NCI-H1417 treated with DMSO at 0.1 percent for 48 hours (cell line): ENCODE measurements at regions not wholly inside any gene's neighbourhood (a gene's known extent, or its start where the extent isn't known, plus 50 kb on each side); places are given as distances from the start of the nearest gene placed in this dataset.
"Not testable (repeated sequence)": the region's sequence is repeated elsewhere in the genome, so short reads cannot be mapped to it uniquely, and the experiment has no call there.

Experiments used
- DNase-seq: peaks from one replicate; lab custom pipeline; 2025; lab: John Stamatoyannopoulos, UW

- DNase-seq: no peak
These were observed 123.6 kb upstream of the TNPO1 start for GRCh38 chr5:72692651-72693442.

- DNase-seq: no peak
These were observed 124.2 kb upstream of the TNPO1 start for GRCh38 chr5:72692231-72692637.

- no peak for DNase-seq
These were observed 124.7 kb upstream of the TNPO1 start for GRCh38 chr5:72691751-72692150.

- no peak for DNase-seq
These were observed 127.5 kb upstream of the TNPO1 start for GRCh38 chr5:72688916-72689315.

GRCh38 chr5:72687288-72687687, 129.2 kb upstream of the TNPO1 start:
- DNase-seq: no peak

- DNase-seq: no peak
These were observed 133.9 kb upstream of the TNPO1 start for GRCh38 chr5:72682561-72682960.

GRCh38 chr5:72681781-72682180, 134.7 kb upstream of the TNPO1 start:
- DNase-seq: no peak

GRCh38 chr5:72677447-72677846, 139.0 kb upstream of the TNPO1 start:
- no peak for DNase-seq

- DNase-seq: not testable (repeated sequence)
These were observed 139.6 kb upstream of the TNPO1 start for GRCh38 chr5:72676831-72677230.

DNA sequence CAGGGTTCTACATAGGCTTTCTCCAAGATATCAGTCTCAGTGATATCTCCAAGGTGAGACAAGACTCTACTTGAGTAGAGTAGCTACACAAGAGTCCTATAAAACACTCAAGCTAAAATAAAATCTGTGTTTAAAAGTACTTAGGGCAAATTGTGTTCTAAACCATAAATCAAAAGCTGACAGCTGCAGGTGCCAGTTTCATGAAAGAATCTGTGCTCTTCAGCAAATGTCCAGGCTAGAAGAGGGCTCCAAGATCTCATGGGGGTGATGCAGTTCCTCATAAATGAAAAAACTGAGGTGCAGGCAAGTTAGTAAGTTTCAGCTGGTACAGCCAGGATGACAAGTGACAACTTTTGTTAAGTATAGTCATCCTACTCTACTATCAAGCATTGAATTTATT, 142.8 kb upstream of the TNPO1 start:
- no peak for DNase-seq

- no peak for DNase-seq
These were observed 143.3 kb upstream of the TNPO1 start for GRCh38 chr5:72673180-72673579.

DNA sequence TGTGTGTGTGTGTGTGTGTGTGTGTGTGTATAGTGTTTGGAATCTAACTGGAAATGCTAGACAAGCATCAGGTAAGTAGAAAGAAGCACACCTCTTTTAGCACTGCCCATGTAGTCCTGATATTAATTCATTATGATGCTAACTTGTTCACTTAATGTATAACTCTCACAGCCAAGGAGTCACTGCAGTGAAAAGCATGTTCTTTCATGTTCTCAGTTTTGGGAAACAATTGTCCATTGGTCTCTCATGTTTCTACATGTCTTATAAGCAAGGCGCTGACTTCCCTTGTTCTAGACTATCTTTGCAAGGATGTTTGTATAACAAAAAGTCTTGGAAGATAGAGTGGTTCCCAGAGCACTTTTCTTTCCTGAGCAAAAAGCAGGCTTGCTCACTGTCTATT, 148.8 kb upstream of the TNPO1 start:
- DNase-seq: no peak

DNA sequence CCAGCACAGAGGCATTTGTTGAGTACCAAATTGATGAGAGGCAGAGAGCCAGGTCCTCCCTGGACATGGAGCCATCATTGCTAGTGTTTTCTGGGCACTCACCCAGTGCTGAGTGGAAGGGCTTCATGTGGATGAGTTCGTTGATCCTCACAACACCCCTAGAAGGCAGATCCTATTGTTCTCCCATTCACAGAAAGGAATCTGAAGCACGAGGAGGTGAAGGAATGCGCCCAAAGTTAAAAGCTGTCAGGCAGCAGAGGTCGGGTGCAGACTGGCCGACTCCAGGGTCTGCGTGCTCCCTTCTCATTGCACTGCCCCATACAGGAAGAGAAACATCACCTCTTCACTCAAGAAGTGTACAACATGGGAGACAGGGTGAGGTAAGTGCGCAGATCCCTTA, 153.5 kb upstream of the TNPO1 start:
- no peak for DNase-seq

DNA sequence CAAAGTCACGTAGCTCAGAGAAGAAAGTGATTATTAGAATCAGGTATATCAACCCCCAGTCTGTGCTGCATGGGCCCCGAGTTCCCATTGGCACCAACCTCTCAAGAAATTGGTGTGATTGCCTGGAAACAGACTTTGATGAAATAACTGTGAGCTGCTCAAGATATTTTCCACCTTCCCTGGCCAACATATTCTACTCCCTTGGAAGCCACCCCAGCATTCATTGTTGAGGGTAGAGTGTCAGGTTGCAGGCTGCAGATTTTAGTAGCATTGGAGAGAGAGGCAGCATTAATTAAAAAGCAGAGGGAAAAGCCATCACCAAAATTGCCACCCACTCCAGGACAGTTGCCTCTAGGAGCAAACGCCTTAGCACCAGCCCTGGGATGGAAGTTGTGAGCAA, 154.2 kb upstream of the TNPO1 start:
- DNase-seq: no peak

GRCh38 chr5:72661405-72661804, 154.2 kb upstream of the ZNF366 start:
- no peak for DNase-seq

GRCh38 chr5:72659726-72660125, 152.5 kb upstream of the ZNF366 start:
- no peak for DNase-seq

DNA sequence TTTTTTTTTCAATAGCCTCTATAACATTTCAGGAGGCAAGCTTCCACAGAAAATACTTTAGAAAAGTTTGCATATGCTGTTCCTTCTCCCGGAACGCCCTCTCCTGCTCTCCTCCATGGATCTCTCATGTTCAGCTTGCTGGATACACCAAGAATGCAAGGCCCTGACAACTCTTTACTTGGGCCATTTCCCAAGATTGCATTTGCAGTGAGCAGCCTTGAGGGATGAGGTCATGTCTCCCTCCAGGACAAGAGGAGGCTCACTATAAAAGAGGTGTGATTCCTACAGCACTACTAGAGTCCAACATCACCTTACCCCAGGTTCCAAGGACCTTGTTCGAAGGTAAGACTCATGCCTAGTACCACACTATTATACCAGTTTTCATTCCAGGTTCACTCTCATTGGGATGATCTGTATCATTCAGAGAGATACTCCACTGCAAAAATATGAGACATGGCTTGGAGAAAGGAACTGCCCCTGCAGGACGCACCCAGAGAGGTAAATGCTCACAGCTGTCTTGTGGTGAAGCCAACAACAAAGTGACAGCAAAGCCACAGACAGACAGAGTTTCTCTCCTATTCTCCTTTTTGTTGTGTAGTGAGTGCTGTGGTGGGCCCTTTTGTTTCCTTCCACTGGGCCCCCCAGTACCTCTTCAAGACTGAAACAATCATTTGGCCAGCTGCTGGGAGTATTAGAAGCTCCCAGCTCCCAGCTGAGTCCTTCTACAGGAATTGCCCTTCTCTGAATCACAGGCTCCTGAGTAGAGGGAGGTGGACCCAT, 151.7 kb upstream of the ZNF366 start:
- DNase-seq: no peak

DNA sequence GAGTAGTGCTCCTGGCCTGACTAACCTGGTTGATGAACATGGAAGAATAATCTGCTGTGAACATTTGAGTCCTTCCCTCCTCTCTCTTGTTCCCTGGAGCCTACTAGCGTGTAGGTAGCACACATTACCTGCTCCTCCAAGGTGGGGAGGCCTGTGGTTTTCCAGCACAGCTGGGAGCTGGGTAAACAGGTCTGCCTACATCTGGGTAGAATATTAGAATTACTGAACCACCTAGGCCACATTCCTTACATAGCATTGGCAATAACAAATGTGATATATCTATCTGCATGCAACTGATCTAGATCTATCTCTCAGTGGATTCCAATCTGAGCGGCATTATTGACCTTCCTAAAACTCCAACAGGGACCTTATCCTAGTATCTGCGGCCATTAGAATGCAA, 151.0 kb upstream of the ZNF366 start:
- DNase-seq: no peak

DNA sequence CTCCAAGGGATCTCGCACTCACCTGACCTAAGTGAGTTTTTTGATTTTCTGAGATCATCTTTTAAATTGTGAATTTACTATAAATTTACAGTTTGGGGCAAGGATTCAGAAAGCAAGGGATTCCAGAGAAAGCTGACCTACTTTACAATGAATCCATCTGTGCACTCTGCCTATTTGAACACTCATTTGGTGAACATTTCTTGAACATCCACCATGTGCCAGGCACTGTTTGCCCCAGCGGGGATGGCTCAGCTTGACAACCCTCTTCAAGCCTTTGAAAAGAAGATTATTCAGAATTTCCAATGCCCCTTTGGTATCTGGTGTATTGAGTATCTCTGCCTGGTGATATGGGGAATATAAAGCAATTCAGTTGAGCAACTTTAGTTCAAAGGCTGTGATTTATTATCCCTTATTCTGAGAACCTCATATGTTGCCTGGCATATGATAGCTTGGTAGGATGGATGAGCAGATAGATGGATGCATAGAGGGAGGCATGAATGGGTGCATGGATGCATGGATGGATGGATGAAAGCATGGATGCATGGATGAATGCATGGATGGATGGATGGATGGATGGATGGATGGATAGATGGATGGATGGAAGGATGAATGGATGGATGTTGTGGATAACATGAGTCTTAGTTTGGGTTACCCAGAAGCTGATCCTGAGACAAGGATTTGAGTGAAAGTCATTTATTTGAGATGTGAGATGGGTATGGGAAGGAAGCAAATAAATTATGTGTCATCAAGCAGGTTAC, 149.7 kb upstream of the ZNF366 start:
- DNase-seq: no peak

DNA sequence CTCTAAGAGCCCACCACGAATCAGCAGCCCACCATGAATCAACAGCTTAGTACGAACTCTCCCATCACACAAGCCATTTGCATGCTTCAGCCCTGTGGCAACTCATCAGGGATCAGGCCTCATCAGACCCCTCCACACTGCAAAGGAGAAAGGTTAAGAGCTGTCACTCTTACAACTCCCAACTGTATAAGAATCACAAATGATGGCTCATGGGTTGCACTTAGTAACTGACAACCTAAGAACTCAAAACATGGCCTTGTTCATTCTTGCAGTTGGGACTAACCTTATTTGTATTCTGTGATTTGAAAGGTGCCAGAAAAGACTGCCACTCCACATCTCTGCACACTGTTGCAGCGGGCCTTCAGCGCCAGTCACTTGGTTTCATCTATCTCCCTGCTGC, 149.1 kb upstream of the ZNF366 start:
- no peak for DNase-seq

DNA sequence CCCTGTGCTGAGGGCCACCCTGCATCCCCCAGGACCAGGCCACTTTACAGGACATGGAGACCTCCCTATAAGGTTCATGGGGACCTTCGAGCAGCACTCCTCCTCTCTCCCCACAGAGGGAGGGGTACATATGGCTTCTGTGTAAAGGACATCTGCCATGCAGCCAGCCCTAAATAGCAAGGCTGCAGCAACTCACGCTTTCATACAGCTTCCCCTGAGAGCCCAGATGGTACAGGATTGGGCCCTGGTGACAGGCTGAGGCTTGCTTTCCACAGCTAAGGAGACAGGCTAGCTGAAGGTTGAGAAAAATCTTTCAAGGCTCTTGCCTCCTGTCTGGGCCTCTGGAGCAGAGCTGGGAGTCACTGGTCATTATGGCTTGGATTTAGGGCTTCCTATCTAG, 147.0 kb upstream of the ZNF366 start:
- no peak for DNase-seq

- DNase-seq: no peak
These were observed 146.4 kb upstream of the ZNF366 start for GRCh38 chr5:72653586-72653985.

- DNase-seq: no peak
These were observed 144.6 kb upstream of the ZNF366 start for GRCh38 chr5:72651779-72652178.
